Heart left ventricle (tissue), 16 donors: ENCODE measurements at regions not wholly inside any gene's neighbourhood (a gene's known extent, or its start where the extent isn't known, plus 50 kb on each side); places are given as distances from the start of the nearest gene placed in this dataset.

ENCODE experiments used
- ATAC-seq, 4 donors: fragments of 200-7000 bp; cut with Tn5 transposase; one replicate each; pipeline ENCODE4 v1.9.1; 2020 to 2022; ENCODE audit warnings: moderate library complexity in 4 of 4, mild to moderate bottlenecking in 3 of 4, moderate number of reproducible peaks in 1 of 4
- DNase-seq, 5 donors: peaks; one replicate each; pipeline ENCODE4 v3.0.0-alpha.2; 2020
- H3K27ac ChIP-seq, 12 donors: fragments of 200-600 bp; sonication (generic) in 4 of 12; one replicate each; pipeline versions ENCODE4 v1.5.0 to v1.8.0; 2016 to 2022; ENCODE audit warnings: mild to moderate bottlenecking in 2 of 12
- H3K27me3 ChIP-seq, 9 donors: fragments of 200-600 bp; sonication (generic) in 2 of 9; one replicate each; pipeline versions ENCODE4 v1.5.1 to v1.8.0; 2016 to 2022; ENCODE audit warnings: mild to moderate bottlenecking in 3 of 9
- H3K36me3 ChIP-seq, 9 donors: fragments of 200-600 bp; sonication (generic) in 2 of 9; one replicate each; pipeline versions ENCODE4 v1.5.0 to v1.8.0; 2018 to 2022; ENCODE audit warnings: mild to moderate bottlenecking in 2 of 9
- H3K4me1 ChIP-seq, 12 donors: fragments of 200-600 bp; sonication (generic) in 4 of 12; one replicate each; pipeline versions ENCODE4 v1.5.0 to v1.8.0; 2016 to 2022; ENCODE audit warnings: mild to moderate bottlenecking in 3 of 12
- H3K4me3 ChIP-seq, 12 donors: fragments of 200-600 bp; sonication (generic) in 4 of 12; one replicate each; pipeline versions ENCODE4 v1.5.0 to v1.8.0; 2017 to 2022; ENCODE audit warnings: mild to moderate bottlenecking in 9 of 12, moderate library complexity in 4 of 12
- H3K9me3 ChIP-seq, 12 donors: fragments of 200-600 bp; sonication (generic) in 4 of 12; one replicate each; pipeline versions ENCODE4 v1.5.0 to v1.8.0; 2016 to 2022; ENCODE audit warnings: mild to moderate bottlenecking in 1 of 12
- POLR2A ChIP-seq, 2 donors: fragments of 450-650 bp; IDR thresholded peaks; one replicate each; pipeline ENCODE4 v1.6.1; 2017; ENCODE audit warnings: antibody characterized with exemption in 2 of 2, mild to moderate bottlenecking in 2 of 2, moderate library complexity in 2 of 2
- WGBS, 4 donors: extraction: QIAGEN DNeasy Blood & Tissue Kit in 2 of 4; methylation state at CpG; one replicate each; pipeline versions ENCODE4 v1.1.5 to v1.1.7; 2013 to 2018; 5-methylcytosine and 5-hydroxymethylcytosine counted together
- intact Hi-C, 10 donors: fragments of 100-400 bp; cut with DNase I; formaldehyde crosslinking; loops; one replicate each; pipeline versions ENCODE4 v1.11.1 to v1.14.2; 2022
- TF ChIP-seq, protein P1 (sequence below), 12 donors: fragments of 200-600 bp; sonication (generic) in 4 of 12; IDR thresholded peaks; one replicate each; pipeline versions ENCODE4 v1.5.0 to v1.8.0; 2018 to 2022; ENCODE audit warnings: antibody characterized with exemption in 12 of 12, mild to moderate bottlenecking in 5 of 12
- donor health status: ischemic (EF 13 %, LVEDD 7.1; RV severe dilation, severe dysfunction).
- donor health status: healthy with polysubstance abuse.
- donor health status: DM: no; HTN: yes; CAD: no.
- donor health status: DM: no; HTN: no; CAD: no.
- donor health status: ischemic (EF 25% LVEDD 6.9; RV normal size, moderate dysfunction).
- donor health status: ischemic (EF 25% LVEDD 5.7; RV mildly dilated, moderate dysfunction).
- donor health status: healthy.
- donor health status: DM: yes; HTN: yes; CAD: no.
- donor health status: ischemic (EF 35%, LVEDD 5.7; RV mildly dilated, moderate dysfunction).
- donor health status: nonischemic (EF 11% LVEDD 7.7; RV severe dilation, severe dysfunction).
- donor health status: DM: yes; HTN: yes; CAD: no.
- donor health status: PGD.
- donor health status: ischemic (EF 29% LVEDD 5.4; RV normal size, mild dysfunction).
- donor health status: nonischemic (EF 23%, LVEDD 6.1; RV moderate dilation, normal function).

DNA sequence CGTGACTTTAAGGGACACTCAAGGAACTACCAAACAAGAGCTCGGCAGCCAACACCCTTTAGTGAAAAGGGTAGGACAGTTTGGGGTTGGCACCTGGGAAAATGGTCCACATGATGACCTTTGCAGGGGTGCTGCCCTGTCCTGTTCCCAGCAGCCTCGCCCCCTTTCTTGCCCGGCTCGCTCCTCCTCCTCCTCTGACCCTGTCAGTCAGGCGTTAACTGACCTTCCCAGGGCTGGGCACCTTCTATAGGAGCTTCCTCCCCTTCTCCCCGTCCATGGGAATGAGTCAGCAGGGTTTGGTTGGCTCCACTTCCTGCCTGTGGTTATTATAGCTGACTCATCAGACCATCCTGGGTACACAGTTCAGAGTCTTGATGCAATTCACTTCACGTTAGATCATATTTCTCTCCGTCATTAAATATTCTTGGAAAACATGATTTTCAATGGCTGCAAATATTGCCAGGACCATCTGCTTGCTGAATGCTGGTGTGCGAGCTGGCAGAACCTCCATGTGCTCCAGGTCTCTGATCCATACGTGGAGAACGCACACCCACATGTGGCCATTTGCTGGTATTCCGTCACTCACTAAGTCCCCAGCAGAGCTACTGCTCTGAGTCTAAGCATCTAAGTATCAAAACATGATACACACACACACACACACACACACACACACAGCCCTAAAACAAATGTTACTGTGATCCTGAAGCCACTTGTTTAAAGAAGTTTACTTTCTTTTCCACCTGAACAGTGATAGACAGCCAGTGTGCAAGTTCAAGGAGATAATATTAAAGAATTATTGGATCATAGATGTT lies 185.0 kb downstream of the ANAPC1 start:
- WGBS, 4 donors, result 65 to 69% (median 68%) methylated on average over 13 of the region's 13 CpGs
- H3K27ac ChIP-seq, result peak overlapping the region in 1 of 12 donors; percentile 83
- H3K9me3 ChIP-seq, result peaks cover 0 to 18% (median 0%) of the 10 kb centered on the region in 12 donors
- H3K36me3 ChIP-seq, result no peaks in the 10 kb centered on the region
- ATAC-seq, result peak; percentile 70 to 92 (median 86)
- H3K27me3 ChIP-seq, result no peaks in the 10 kb centered on the region
- peak in 4 of 5 donors; percentile 52 to 65 (median 60) for DNase-seq
- H3K4me1 ChIP-seq, result peaks cover 0 to 62% (median 9%) of the 10 kb centered on the region in 12 donors
- intact Hi-C loops, result no loop called here
- TF ChIP-seq, protein P1, sequence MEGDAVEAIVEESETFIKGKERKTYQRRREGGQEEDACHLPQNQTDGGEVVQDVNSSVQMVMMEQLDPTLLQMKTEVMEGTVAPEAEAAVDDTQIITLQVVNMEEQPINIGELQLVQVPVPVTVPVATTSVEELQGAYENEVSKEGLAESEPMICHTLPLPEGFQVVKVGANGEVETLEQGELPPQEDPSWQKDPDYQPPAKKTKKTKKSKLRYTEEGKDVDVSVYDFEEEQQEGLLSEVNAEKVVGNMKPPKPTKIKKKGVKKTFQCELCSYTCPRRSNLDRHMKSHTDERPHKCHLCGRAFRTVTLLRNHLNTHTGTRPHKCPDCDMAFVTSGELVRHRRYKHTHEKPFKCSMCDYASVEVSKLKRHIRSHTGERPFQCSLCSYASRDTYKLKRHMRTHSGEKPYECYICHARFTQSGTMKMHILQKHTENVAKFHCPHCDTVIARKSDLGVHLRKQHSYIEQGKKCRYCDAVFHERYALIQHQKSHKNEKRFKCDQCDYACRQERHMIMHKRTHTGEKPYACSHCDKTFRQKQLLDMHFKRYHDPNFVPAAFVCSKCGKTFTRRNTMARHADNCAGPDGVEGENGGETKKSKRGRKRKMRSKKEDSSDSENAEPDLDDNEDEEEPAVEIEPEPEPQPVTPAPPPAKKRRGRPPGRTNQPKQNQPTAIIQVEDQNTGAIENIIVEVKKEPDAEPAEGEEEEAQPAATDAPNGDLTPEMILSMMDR (IDR thresholded peaks at IDR 0.05), result peak in 1 of 12 donors; percentile 10
- no peak for TF ChIP-seq POLR2A (IDR thresholded peaks at IDR 0.05)
- peak overlapping the region in 1 of 12 donors; percentile 18 for H3K4me3 ChIP-seq

DNA sequence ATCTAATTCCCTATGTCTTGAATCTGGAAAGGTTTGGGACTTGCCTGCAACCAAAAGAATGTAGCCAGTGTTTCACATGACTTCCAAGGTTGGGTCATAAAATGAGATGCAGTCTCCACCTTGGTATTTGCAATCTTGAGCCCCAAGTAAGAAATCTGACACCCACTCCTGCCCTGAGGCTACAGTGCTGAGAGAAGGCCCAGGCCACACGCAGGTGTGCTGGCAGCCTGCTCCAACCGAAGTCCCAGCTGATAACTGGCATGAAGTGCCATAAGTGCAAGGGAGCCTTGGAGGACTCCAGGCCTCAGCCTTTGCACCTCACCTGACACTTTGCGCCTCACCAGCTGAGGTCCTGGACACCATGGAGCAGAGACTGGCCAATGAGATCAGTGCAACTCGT lies 182.7 kb downstream of the ANAPC1 start:
- WGBS, 4 donors, result 93 to 98% (median 95%) methylated on average over 4 of the region's 4 CpGs
- intact Hi-C loops, result loop anchor here in 6 of 10 donors (5.0 to 10.0 kb wide), 3 partner anchors 584 to 886 kb away; no protein-coding TSS in a partner anchor
- no peak overlapping the region for H3K4me3 ChIP-seq
- H3K27me3 ChIP-seq, result no peaks in the 10 kb centered on the region
- H3K4me1 ChIP-seq, result peaks cover 0 to 62% (median 9%) of the 10 kb centered on the region in 12 donors
- DNase-seq, result no peak
- no peaks in the 10 kb centered on the region for H3K9me3 ChIP-seq
- no peak for TF ChIP-seq POLR2A (IDR thresholded peaks at IDR 0.05)
- TF ChIP-seq, protein P1 (IDR thresholded peaks at IDR 0.05), result no peak
- no peaks in the 10 kb centered on the region for H3K36me3 ChIP-seq
- no peak overlapping the region for H3K27ac ChIP-seq
- no peak for ATAC-seq

DNA sequence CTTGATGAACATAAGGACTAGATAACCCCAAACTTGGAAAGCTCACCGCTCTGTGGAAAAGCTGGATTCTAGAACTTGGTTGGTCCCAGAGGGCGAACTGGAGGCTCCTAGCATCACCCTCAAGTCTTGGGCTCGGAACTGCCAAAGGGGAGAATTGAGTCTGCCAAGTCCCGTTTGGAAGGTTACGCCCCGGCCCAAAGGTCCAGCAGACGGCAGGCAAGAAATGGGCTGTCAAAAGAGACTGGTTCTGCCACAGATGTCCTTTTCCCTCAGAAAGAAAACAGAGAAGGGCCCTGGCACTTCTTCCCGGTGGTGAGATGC lies 182.2 kb downstream of the ANAPC1 start:
- ATAC-seq (no peak), DNase-seq (no peak)
- no peaks in the 10 kb centered on the region for H3K9me3 ChIP-seq
- no peaks in the 10 kb centered on the region for H3K36me3 ChIP-seq
- H3K27me3 ChIP-seq, result no peaks in the 10 kb centered on the region
- peaks cover 0 to 65% (median 9%) of the 10 kb centered on the region in 12 donors for H3K4me1 ChIP-seq
- H3K27ac ChIP-seq, result peak overlapping the region in 2 of 12 donors; percentile 19 to 26
- no peak overlapping the region for H3K4me3 ChIP-seq
- intact Hi-C loops, result loop anchor here in 6 of 10 donors (5.0 to 10.0 kb wide), 3 partner anchors 584 to 887 kb away; no protein-coding TSS in a partner anchor
- 91 to 92% (median 92%) methylated on average over 8 of the region's 8 CpGs for WGBS, 4 donors
- TF ChIP-seq, protein P1 (IDR thresholded peaks at IDR 0.05), result no peak
- no peak for TF ChIP-seq POLR2A (IDR thresholded peaks at IDR 0.05)

DNA sequence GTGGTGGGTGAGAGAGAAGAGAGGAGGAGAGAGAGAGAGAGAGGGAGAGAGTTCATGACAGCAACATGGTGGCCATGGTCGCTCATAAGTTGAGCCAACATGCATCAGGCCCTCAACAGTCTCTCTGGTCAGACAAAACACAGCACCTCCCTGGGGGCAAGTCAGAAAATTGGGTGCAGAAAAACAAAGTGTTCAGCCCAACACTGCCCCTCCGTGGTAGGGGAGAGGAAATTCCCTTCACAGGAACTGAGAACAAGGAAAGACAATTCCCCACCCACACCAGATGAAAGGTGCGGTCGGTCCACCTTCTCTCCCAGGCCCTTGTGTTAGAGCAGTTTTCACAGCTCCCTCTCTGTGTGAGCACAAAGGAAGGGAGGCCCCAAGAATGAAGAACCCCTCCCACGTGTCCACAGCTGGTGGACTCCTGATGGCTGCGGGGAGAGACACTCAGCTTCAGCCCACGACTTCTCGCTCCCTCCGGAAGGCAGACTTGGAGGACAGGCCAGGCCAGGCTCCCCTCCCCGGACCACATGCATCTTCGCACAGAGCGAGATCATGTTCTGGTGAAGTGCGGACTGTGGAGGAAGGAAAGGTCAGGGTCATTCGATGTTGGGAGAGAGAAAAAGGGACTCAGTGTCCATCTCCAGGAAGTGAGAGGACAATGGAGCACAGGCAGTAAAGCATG lies 181.7 kb downstream of the ANAPC1 start:
- Histone ChIP-seq H3K4me1 (peaks cover 0 to 63% (median 9%) of the 10 kb centered on the region in 12 donors), H3K27me3 (no peaks in the 10 kb centered on the region), H3K27ac (peak overlapping the region in 3 of 12 donors; percentile 19 to 33 (median 26)), H3K9me3 (no peaks in the 10 kb centered on the region), H3K4me3 (no peak overlapping the region), H3K36me3 (no peaks in the 10 kb centered on the region)
- TF ChIP-seq, protein P1 (IDR thresholded peaks at IDR 0.05), result peak; percentile 50 to 72 (median 64)
- no peak for TF ChIP-seq POLR2A (IDR thresholded peaks at IDR 0.05)
- peak; percentile 15 to 62 (median 56) for ATAC-seq
- 35 to 52% (median 43%) methylated on average over 14 of the region's 14 CpGs for WGBS, 4 donors
- intact Hi-C loops, result loop anchor here in 6 of 10 donors (5.0 to 10.0 kb wide), 3 partner anchors 585 to 887 kb away; no protein-coding TSS in a partner anchor
- peak in 4 of 5 donors; percentile 40 to 59 (median 52) for DNase-seq
